Coronary artery (tissue), 2 donors: ENCODE measurements at regions not wholly inside any gene's neighbourhood (a gene's known extent, or its start where the extent isn't known, plus 50 kb on each side); places are given as distances from the start of the nearest gene placed in this dataset.

Experiments
- DNase-seq: peaks from one replicate; pipeline ENCODE4 v3.0.0-alpha.2; 2017; ENCODE audit warnings: low spot score
- H3K27ac ChIP-seq, 2 donors: fragments of 200-600 bp; sonication (generic); one replicate each; pipeline ENCODE4 v1.5.1; 2016 to 2019
- H3K4me3 ChIP-seq: fragments of 200-600 bp; sonication (generic); 2 replicates; pipeline ENCODE4 v1.5.1; 2016; ENCODE audit warnings: mild to moderate bottlenecking, moderate library complexity
- TF ChIP-seq, protein P1 (sequence below): fragments of 200-600 bp; sonication (generic); IDR thresholded peaks from one replicate; pipeline ENCODE4 v1.5.1; 2019; ENCODE audit warnings: antibody characterized with exemption

DNA sequence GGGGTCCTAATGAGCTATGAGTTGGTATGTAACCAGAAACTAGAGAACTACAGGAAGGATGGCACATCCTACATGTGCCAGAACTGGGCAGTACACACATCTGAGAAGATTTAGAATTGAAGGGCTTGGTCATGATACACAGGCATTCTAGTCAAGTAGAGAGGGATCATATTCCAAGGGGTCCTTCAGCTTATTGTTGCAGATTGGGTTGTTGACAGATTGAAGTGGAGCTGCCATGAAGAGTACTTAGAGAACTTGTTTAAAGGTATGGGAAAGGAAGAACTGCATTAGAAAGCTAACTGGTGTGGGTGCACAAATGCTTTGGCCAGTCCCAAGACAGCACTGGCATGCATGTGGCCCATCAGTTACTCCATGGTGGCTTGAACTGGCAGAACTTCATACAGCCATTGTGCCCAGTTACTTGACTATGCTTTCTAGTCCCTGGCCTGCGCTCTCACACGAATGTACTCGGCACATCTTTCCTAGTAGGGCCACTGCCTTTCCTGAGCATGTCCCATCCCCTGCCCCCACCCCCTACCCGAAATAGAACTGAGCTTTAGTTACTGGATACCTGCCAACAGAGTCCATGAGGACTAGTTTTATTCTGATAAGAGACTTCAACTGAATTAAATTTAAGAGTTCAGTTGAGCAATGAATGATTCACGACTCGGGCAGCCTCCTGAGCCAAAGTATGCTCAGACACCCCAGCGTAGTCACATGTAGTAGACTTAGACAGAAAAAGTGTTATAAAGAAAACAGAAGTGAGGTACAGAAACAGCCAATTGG lies 64.0 kb downstream of the CCNG2 start:
- TF ChIP-seq, protein P1, sequence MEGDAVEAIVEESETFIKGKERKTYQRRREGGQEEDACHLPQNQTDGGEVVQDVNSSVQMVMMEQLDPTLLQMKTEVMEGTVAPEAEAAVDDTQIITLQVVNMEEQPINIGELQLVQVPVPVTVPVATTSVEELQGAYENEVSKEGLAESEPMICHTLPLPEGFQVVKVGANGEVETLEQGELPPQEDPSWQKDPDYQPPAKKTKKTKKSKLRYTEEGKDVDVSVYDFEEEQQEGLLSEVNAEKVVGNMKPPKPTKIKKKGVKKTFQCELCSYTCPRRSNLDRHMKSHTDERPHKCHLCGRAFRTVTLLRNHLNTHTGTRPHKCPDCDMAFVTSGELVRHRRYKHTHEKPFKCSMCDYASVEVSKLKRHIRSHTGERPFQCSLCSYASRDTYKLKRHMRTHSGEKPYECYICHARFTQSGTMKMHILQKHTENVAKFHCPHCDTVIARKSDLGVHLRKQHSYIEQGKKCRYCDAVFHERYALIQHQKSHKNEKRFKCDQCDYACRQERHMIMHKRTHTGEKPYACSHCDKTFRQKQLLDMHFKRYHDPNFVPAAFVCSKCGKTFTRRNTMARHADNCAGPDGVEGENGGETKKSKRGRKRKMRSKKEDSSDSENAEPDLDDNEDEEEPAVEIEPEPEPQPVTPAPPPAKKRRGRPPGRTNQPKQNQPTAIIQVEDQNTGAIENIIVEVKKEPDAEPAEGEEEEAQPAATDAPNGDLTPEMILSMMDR, result no peak
- Histone ChIP-seq H3K4me3 (no peak overlapping the region), H3K27ac (peak overlapping the region in 1 of 2 donors; percentile 51)
- DNase-seq, result peak; percentile 78

DNA sequence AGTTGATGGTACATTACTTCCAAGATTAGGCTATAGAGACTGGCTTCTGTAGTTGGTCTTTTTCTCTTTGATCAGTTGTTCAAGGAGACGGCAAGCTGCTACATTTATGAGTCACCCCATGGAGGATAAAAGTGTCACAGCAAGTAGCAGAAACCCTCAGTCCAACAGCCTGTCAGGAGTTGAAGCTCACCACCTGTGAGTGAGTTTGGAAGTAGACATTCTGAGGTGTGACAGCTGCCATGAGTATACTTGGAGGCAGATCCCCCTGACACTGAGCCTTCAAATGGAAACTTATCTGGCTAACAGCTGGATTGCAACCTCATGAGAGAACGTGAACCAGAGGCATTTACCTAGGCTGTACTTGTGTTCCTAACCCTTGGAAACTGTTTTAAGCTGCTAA lies 68.0 kb downstream of the CCNG2 start:
- DNase-seq, result no peak
- Histone ChIP-seq H3K4me3 (no peak overlapping the region), H3K27ac (no peak overlapping the region)
- TF ChIP-seq, protein P1, result no peak

DNA sequence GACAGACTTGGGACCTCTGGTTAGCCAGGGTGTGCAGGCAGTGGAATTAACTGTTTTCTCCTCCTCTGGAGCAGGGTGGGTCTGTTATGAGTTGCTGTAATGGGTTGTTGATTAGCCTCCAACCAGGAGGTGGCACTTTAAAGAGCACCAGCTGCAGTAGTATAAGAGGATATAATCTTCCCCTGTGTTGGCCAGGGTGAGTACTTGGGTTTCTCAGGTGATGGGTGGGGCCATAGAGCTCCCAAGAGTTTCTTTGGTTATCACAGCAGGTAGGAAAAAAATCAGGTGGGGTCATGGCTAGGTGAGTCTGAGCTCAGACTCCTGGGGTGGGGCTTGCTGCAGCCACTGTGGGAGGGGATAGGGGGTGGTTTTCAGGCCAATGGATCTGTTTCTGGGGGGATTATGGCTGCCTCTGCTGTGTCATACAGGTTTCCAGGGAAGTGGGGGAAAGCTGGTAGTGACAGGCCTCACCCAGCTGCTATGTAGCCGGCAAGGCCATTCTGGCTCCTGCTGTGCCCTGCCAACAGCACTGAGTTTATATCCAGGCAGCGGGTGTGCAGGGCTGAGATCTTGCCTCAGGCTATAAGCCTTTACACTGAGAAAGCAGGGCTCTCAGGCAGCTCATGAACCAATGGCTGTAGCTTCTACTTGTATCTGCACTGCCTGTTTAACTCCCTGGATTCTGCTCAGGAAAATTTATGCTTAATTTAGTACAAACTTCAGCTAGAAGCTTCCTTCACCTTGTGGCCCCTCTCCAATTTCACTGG lies 70.1 kb downstream of the CCNG2 start:
- H3K27ac ChIP-seq, result no peak overlapping the region
- DNase-seq, result no peak
- TF ChIP-seq, protein P1, result no peak
- no peak overlapping the region for H3K4me3 ChIP-seq

DNA sequence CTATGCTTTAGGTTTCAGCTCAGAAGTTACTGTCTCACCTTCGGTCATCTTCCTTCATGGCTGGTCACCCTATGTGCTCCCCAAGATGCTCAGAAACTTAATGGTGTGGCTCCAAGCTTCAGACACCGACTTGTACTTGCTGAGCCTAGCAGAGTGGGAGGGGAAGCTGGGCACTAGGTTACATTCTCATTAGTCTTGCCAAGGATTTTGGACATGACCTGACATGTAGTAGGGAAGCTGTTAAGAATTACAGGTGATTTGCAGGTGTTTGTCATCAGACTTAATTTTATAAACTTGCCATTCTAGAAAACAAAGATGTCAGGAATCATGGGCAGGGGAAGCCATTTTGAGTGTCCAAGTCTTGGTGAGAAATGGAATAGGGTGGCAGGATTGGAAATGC lies 72.4 kb downstream of the CCNG2 start:
- TF ChIP-seq, protein P1, result no peak
- H3K4me3 ChIP-seq, result no peak overlapping the region
- no peak for DNase-seq
- H3K27ac ChIP-seq, result no peak overlapping the region

DNA sequence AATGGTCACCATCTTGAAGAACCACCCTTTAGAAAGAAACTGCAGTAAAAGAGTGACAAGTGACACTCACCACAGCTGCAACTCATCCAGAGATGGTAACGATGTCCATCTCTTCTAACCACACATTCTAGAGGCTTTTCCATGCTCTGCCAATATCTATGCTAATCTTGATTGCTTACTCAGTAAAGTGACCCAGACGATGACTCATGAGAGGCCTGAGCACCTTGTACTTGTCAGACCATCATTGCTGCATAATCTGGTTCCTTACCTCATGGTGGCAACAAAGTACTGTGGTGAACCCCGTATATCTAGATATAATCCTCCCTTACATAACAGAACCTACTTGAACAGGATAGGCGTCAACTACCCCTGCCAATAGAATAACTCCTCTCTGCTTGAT lies 75.6 kb downstream of the CCNG2 start:
- TF ChIP-seq, protein P1, result no peak
- Histone ChIP-seq H3K4me3 (no peak overlapping the region), H3K27ac (no peak overlapping the region)
- DNase-seq, result no peak

DNA sequence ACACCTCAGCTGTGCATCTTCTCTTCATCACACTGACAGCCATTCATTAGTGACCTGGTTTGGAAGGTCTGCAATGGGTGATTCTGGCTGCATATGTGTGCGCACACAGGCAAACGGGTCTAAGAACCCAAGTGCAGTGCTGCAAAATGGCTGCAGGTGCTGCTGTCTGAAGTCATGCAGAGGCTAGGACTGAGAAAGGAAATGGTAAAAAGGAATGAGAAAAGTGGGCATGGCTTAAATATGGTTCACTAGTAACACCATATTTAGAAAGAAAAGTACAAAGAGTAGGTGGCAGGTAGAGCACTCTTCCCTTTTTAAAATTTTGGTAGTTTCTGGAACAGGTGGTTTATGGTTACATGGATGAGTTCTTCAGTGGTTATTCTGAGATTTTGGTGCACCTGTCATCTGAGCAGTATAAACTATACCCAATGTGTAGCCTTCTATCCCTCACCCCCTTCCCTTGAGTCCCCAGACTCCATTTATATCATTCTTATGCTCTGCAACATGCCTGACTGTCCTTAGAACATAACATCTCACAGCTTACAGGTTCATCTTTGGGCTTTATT lies 78.4 kb downstream of the CCNG2 start:
- TF ChIP-seq, protein P1, result no peak
- Histone ChIP-seq H3K27ac (no peak overlapping the region), H3K4me3 (no peak overlapping the region)
- DNase-seq, result no peak
